Suprapubic skin (tissue), 4 donors: ENCODE measurements at regions not wholly inside any gene's neighbourhood (a gene's known extent, or its start where the extent isn't known, plus 50 kb on each side); places are given as distances from the start of the nearest gene placed in this dataset.
"Not testable (repeated sequence)": the region's sequence is repeated elsewhere in the genome, so short reads cannot be mapped to it uniquely, and the experiment has no call there.

Experiments used
- EP300 ChIP-seq: sonication (generic); formaldehyde crosslinking; IDR thresholded peaks from one replicate; pipeline ENCODE4 v1.6.1; 2017; ENCODE audit warnings: antibody characterized with exemption
- POLR2A ChIP-seq, 2 donors: fragments of 450-650 bp; IDR thresholded peaks; one replicate each; pipeline ENCODE4 v1.6.1; 2017; ENCODE audit warnings: antibody characterized with exemption in 2 of 2, mild to moderate bottlenecking in 2 of 2, moderate library complexity in 2 of 2
- POLR2AphosphoS5 ChIP-seq, 3 donors: sonication (generic); formaldehyde crosslinking; IDR thresholded peaks; one replicate each; pipeline ENCODE4 v1.6.1; 2017; ENCODE audit warnings: antibody characterized with exemption in 3 of 3
- TF ChIP-seq, protein P1 (sequence below), 2 donors: fragments of 200-600 bp in 1 of 2; fragments of 450-650 bp in 1 of 2; sonication (generic) in 1 of 2; IDR thresholded peaks; one replicate each; pipeline ENCODE4 v1.5.1; 2016 to 2019; ENCODE audit warnings: antibody characterized with exemption in 2 of 2, mild to moderate bottlenecking in 1 of 2, moderate library complexity in 1 of 2

- TF ChIP-seq, protein P1, sequence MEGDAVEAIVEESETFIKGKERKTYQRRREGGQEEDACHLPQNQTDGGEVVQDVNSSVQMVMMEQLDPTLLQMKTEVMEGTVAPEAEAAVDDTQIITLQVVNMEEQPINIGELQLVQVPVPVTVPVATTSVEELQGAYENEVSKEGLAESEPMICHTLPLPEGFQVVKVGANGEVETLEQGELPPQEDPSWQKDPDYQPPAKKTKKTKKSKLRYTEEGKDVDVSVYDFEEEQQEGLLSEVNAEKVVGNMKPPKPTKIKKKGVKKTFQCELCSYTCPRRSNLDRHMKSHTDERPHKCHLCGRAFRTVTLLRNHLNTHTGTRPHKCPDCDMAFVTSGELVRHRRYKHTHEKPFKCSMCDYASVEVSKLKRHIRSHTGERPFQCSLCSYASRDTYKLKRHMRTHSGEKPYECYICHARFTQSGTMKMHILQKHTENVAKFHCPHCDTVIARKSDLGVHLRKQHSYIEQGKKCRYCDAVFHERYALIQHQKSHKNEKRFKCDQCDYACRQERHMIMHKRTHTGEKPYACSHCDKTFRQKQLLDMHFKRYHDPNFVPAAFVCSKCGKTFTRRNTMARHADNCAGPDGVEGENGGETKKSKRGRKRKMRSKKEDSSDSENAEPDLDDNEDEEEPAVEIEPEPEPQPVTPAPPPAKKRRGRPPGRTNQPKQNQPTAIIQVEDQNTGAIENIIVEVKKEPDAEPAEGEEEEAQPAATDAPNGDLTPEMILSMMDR (IDR thresholded peaks at IDR 0.05) = not testable (repeated sequence)
- TF ChIP-seq EP300; POLR2A (IDR thresholded peaks at IDR 0.05); POLR2AphosphoS5 (IDR thresholded peaks at IDR 0.05): not testable (repeated sequence)
Observed at GRCh38 chr1:146459939-146460338, 231.1 kb upstream of the NOTCH2NLA start.
